Upper lobe of left lung (tissue), 6 donors: ENCODE measurements at regions not wholly inside any gene's neighbourhood (a gene's known extent, or its start where the extent isn't known, plus 50 kb on each side); places are given as distances from the start of the nearest gene placed in this dataset.

Experiments
- ATAC-seq, 2 donors: fragments of 200-7000 bp; cut with Tn5 transposase; one replicate each; pipeline ENCODE4 v1.9.1; 2022; ENCODE audit warnings: mild to moderate bottlenecking in 2 of 2, moderate library complexity in 2 of 2; ENCODE audit not compliant: low FRiP score in 2 of 2
- DNase-seq, 2 donors: peaks; one replicate each; pipeline ENCODE4 v3.0.0-alpha.2; 2019 to 2020
- H3K27ac ChIP-seq, 4 donors: fragments of 200-600 bp; sonication (generic); one replicate each; pipeline ENCODE4 v1.5.1; 2016 to 2019
- H3K27me3 ChIP-seq, 4 donors: fragments of 200-600 bp; sonication (generic); one replicate each; pipeline ENCODE4 v1.5.1; 2017 to 2019
- H3K36me3 ChIP-seq, 4 donors: fragments of 200-600 bp; sonication (generic); one replicate each; pipeline ENCODE4 v1.5.1; 2016 to 2019
- H3K4me1 ChIP-seq, 4 donors: fragments of 200-600 bp; sonication (generic); one replicate each; pipeline ENCODE4 v1.5.1; 2018 to 2019
- H3K4me3 ChIP-seq, 4 donors: fragments of 200-600 bp; sonication (generic); one replicate each; pipeline ENCODE4 v1.5.1; 2017 to 2019; ENCODE audit warnings: mild to moderate bottlenecking in 2 of 4, moderate library complexity in 1 of 4
- H3K9me3 ChIP-seq, 4 donors: fragments of 200-600 bp; sonication (generic); one replicate each; pipeline ENCODE4 v1.5.1; 2018 to 2019
- CTCF ChIP-seq, 6 experiments: fragments of 450-650 bp in 4 of 6; fragments of 200-600 bp in 2 of 6; sonication (generic) in 2 of 6; IDR thresholded peaks; one replicate each; pipeline ENCODE4 v1.5.1; 2016 to 2019; ENCODE audit warnings: antibody characterized with exemption in 6 of 6
- EP300 ChIP-seq, 4 donors: sonication (generic); formaldehyde crosslinking; IDR thresholded peaks; one replicate each; pipeline ENCODE4 v1.5.1; 2017; ENCODE audit warnings: antibody characterized with exemption in 4 of 4, control low read depth in 2 of 4
- POLR2A ChIP-seq, 4 donors: fragments of 450-650 bp; IDR thresholded peaks; one replicate each; pipeline ENCODE4 v1.5.1; 2016 to 2017; ENCODE audit warnings: antibody characterized with exemption in 4 of 4, mild to moderate bottlenecking in 2 of 4
- POLR2AphosphoS5 ChIP-seq, 2 donors: sonication (generic); formaldehyde crosslinking; IDR thresholded peaks; one replicate each; pipeline ENCODE4 v1.5.1; 2017; ENCODE audit warnings: antibody characterized with exemption in 2 of 2
- WGBS, 2 donors: methylation state at CpG; one replicate each; pipeline ENCODE4 v1.1.5; 2017 to 2018; 5-methylcytosine and 5-hydroxymethylcytosine counted together
- donor health status: DM: no; HTN: no; CAD: no; lungs with moderate emphysema.
- donor health status: DM: no; HTN: yes; CAD: no; lungs with severe emphysema.

GRCh38 chr18:73283788-73284187, 416.0 kb upstream of the NETO1 start:
- Histone ChIP-seq H3K4me1 (no peaks in the 10 kb centered on the region), H3K4me3 (no peak overlapping the region), H3K36me3 (no peaks in the 10 kb centered on the region), H3K9me3 (no peaks in the 10 kb centered on the region), H3K27me3 (no peaks in the 10 kb centered on the region), H3K27ac (no peak overlapping the region)
- 88 to 92% methylated on average over 5 of the region's 5 CpGs for WGBS, 2 donors
- no peak for ATAC-seq
- no peak for DNase-seq
- TF ChIP-seq POLR2A (IDR thresholded peaks at IDR 0.05) (no peak), POLR2AphosphoS5 (IDR thresholded peaks at IDR 0.05) (no peak), CTCF (IDR thresholded peaks at IDR 0.05) (no peak), EP300 (IDR thresholded peaks at IDR 0.05) (no peak)

GRCh38 chr18:73283032-73283431, 415.2 kb upstream of the NETO1 start:
- Histone ChIP-seq H3K27ac (no peak overlapping the region), H3K9me3 (no peaks in the 10 kb centered on the region), H3K4me1 (no peaks in the 10 kb centered on the region), H3K36me3 (no peaks in the 10 kb centered on the region), H3K4me3 (no peak overlapping the region), H3K27me3 (no peaks in the 10 kb centered on the region)
- DNase-seq (no peak), ATAC-seq (no peak)
- no peak for TF ChIP-seq EP300 (IDR thresholded peaks at IDR 0.05)
- no peak for TF ChIP-seq CTCF (IDR thresholded peaks at IDR 0.05)
- no peak for TF ChIP-seq POLR2A (IDR thresholded peaks at IDR 0.05)
- no peak for TF ChIP-seq POLR2AphosphoS5 (IDR thresholded peaks at IDR 0.05)
- WGBS, 2 donors = 79 to 93% methylated on average over 2 of the region's 2 CpGs

- H3K4me3 ChIP-seq = no peak overlapping the region
- no peaks in the 10 kb centered on the region for H3K9me3 ChIP-seq
- TF ChIP-seq EP300 (IDR thresholded peaks at IDR 0.05) = no peak
- TF ChIP-seq POLR2A (IDR thresholded peaks at IDR 0.05) = no peak
- no peak for TF ChIP-seq POLR2AphosphoS5 (IDR thresholded peaks at IDR 0.05)
- no peak for TF ChIP-seq CTCF (IDR thresholded peaks at IDR 0.05)
- DNase-seq (no peak), ATAC-seq (no peak)
- no peak overlapping the region for H3K27ac ChIP-seq
- no peaks in the 10 kb centered on the region for H3K36me3 ChIP-seq
- WGBS, 2 donors = 91 to 92% methylated on average over 7 to 11 of the region's 11 CpGs
- no peaks in the 10 kb centered on the region for H3K4me1 ChIP-seq
- no peaks in the 10 kb centered on the region for H3K27me3 ChIP-seq
These were observed 411.7 kb upstream of the NETO1 start for GRCh38 chr18:73279498-73279897.

- TF ChIP-seq EP300 (IDR thresholded peaks at IDR 0.05) = no peak
- no peak for TF ChIP-seq CTCF (IDR thresholded peaks at IDR 0.05)
- no peak for TF ChIP-seq POLR2AphosphoS5 (IDR thresholded peaks at IDR 0.05)
- no peak for TF ChIP-seq POLR2A (IDR thresholded peaks at IDR 0.05)
- Histone ChIP-seq H3K36me3 (no peaks in the 10 kb centered on the region), H3K27me3 (no peaks in the 10 kb centered on the region), H3K4me1 (no peaks in the 10 kb centered on the region), H3K27ac (no peak overlapping the region), H3K9me3 (no peaks in the 10 kb centered on the region), H3K4me3 (no peak overlapping the region)
- 81 to 82% methylated on average over 9 of the region's 9 CpGs for WGBS, 2 donors
- ATAC-seq (no peak), DNase-seq (no peak)
These were observed 407.2 kb upstream of the NETO1 start for GRCh38 chr18:73274812-73275621.
